ENCODE measurements at regions not wholly inside any gene's neighbourhood (a gene's known extent, or its start where the extent isn't known, plus 50 kb on each side); places are given as distances from the start of the nearest gene placed in this dataset.

DNA sequence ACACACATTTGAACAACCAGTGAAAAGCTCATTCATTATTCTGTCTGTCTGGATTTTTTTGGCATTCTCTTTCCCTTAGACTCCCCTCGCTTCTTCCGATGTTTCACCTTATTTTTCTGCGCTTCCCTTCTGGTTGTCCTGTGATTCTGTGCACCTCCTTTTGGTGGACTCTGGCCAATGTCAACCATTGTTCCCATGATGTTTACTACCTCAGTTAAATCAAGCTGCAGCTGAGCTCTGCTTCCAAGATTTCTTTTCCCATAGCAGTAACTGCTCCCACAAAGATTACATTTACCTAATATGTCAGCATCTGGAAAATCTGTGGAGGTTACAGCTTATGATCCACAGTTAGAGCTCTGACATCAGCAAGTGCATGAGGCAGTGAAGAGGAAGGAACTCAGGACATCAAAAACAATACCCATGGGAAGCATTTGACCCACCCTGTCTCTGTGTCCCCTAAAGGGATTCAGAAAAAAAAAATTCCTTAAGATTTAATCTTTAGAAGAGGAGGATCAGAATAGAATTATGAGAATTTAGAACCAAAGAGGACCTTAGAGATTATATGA lies 69.9 kb upstream of the ADAMTS5 start:
- H3K9ac ChIP-seq (replicated peaks; ENCODE audit: extremely low read depth, insufficient read depth, low read length): no peak overlapping the region
- no peak overlapping the region for H3K4me2 ChIP-seq (ENCODE audit: insufficient read depth, low read length)
- DNase-seq (ENCODE audit: low read depth, low spot score): no peak
- no peaks in the 10 kb centered on the region for H3K79me2 ChIP-seq (ENCODE audit: control insufficient read depth, insufficient read depth, low read length)
- TF ChIP-seq, protein P1, sequence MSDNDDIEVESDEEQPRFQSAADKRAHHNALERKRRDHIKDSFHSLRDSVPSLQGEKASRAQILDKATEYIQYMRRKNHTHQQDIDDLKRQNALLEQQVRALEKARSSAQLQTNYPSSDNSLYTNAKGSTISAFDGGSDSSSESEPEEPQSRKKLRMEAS (IDR thresholded peaks at IDR 0.05; ENCODE audit: insufficient read depth, insufficient read length): no peak
- no peak for TF ChIP-seq GATA2 (IDR thresholded peaks at IDR 0.05; ENCODE audit: insufficient read depth, insufficient read length, low read depth, low read length)
- TF ChIP-seq EZH2 (IDR thresholded peaks at IDR 0.05; ENCODE audit: borderline replicate concordance, low read depth, low read length, severe bottlenecking): no peak
- TF ChIP-seq FOS (IDR thresholded peaks at IDR 0.05; ENCODE audit: borderline replicate concordance, insufficient read depth, low read length): no peak
- no peak for TF ChIP-seq POLR2AphosphoS5 (IDR thresholded peaks at IDR 0.05; ENCODE audit: insufficient read depth, low read depth, low read length)
- TF ChIP-seq JUN (IDR thresholded peaks at IDR 0.05; ENCODE audit: borderline replicate concordance, insufficient read depth, insufficient read length, low read depth): no peak
- TF ChIP-seq, protein P2, sequence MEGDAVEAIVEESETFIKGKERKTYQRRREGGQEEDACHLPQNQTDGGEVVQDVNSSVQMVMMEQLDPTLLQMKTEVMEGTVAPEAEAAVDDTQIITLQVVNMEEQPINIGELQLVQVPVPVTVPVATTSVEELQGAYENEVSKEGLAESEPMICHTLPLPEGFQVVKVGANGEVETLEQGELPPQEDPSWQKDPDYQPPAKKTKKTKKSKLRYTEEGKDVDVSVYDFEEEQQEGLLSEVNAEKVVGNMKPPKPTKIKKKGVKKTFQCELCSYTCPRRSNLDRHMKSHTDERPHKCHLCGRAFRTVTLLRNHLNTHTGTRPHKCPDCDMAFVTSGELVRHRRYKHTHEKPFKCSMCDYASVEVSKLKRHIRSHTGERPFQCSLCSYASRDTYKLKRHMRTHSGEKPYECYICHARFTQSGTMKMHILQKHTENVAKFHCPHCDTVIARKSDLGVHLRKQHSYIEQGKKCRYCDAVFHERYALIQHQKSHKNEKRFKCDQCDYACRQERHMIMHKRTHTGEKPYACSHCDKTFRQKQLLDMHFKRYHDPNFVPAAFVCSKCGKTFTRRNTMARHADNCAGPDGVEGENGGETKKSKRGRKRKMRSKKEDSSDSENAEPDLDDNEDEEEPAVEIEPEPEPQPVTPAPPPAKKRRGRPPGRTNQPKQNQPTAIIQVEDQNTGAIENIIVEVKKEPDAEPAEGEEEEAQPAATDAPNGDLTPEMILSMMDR (IDR thresholded peaks at IDR 0.05; ENCODE audit: extremely low read depth in 1 of 2, insufficient read depth in 1 of 2, low read depth in 1 of 2, low read length in 2 of 2): no peak
- TF ChIP-seq POLR2A (IDR thresholded peaks at IDR 0.05; ENCODE audit: low read depth, low read length): no peak
- no peak for TF ChIP-seq MYC (IDR thresholded peaks at IDR 0.05; ENCODE audit: low read depth, low read length)
- FAIRE-seq: no peak
- H3K9me1 ChIP-seq (replicated peaks; ENCODE audit: control insufficient read depth, extremely low read depth, insufficient read depth, low read length): no peaks in the 10 kb centered on the region
- no peaks in the 10 kb centered on the region for H3K36me3 ChIP-seq (ENCODE audit: control insufficient read depth in 2 of 2, extremely low read depth in 1 of 2, insufficient read depth in 2 of 2, low read length in 2 of 2)
- intact Hi-C loops (cut with micrococcal nuclease) (no loop called here), dilution Hi-C loops (cut with MboI; ENCODE audit: extremely low pct_ligation_motif_present, low sequenced_read_pairs) (no loop called here)
- no TSS peak for BruUV-seq (replicated peaks)
- no peaks in the 10 kb centered on the region for H3K27me3 ChIP-seq (ENCODE audit: control insufficient read depth in 2 of 2, insufficient read depth in 2 of 2, low read length in 2 of 2)
- H3K27ac ChIP-seq (ENCODE audit: insufficient read depth, low read depth, low read length): no peak overlapping the region
- no peak overlapping the region for H3K4me3 ChIP-seq (replicated peaks in 1 of 3; ENCODE audit: insufficient read depth in 1 of 3, low read depth in 1 of 3, low read length in 3 of 3)
- no peaks in the 10 kb centered on the region for H4K20me1 ChIP-seq (replicated peaks; ENCODE audit: control insufficient read depth, extremely low read depth, insufficient read depth, low read length)
- ChIA-PET POLR2A (no interaction called here), CTCF (no interaction called here)
- no peak overlapping the region for H2AFZ ChIP-seq (ENCODE audit: low read depth, low read length)
- no peaks in the 10 kb centered on the region for H3K9me3 ChIP-seq (replicated peaks; ENCODE audit: control insufficient read depth, insufficient read depth, low read length)
- H3K4me1 ChIP-seq (ENCODE audit: control insufficient read depth, extremely low read depth, insufficient read depth, low read length): no peaks in the 10 kb centered on the region
